Muscle of leg (tissue), 3 donors: ENCODE measurements at regions not wholly inside any gene's neighbourhood (a gene's known extent, or its start where the extent isn't known, plus 50 kb on each side); places are given as distances from the start of the nearest gene placed in this dataset.
"Not testable (repeated sequence)": the region's sequence is repeated elsewhere in the genome, so short reads cannot be mapped to it uniquely, and the experiment has no call there.

Experiments used
- DNase-seq: peaks from one replicate; pipeline ENCODE4 v3.0.0; 2013
- H3K27ac ChIP-seq: one replicate; pipeline ENCODE4 v1.5.1; 2013; ENCODE audit warnings: mild to moderate bottlenecking, low read length, control low read depth
- H3K27me3 ChIP-seq: one replicate; pipeline ENCODE4 v1.6.1; 2013; ENCODE audit warnings: low read length; ENCODE audit not compliant: control insufficient read depth, insufficient read depth
- H3K36me3 ChIP-seq: one replicate; pipeline ENCODE4 v1.6.1; 2013; ENCODE audit warnings: low read length; ENCODE audit not compliant: control insufficient read depth, insufficient read depth
- H3K4me1 ChIP-seq: one replicate; pipeline ENCODE4 v1.6.1; 2013; ENCODE audit warnings: low read length; ENCODE audit not compliant: control insufficient read depth, insufficient read depth
- H3K4me3 ChIP-seq: one replicate; pipeline ENCODE4 v1.5.1; 2013; ENCODE audit warnings: low read length, control low read depth
- H3K9me3 ChIP-seq: replicated peaks from 2 replicates; pipeline ENCODE4 v1.6.1; 2013; ENCODE audit warnings: low read depth, low read length; ENCODE audit not compliant: control insufficient read depth
- WGBS: methylation state at CpG from one replicate; pipeline ENCODE4 v1.1.5; 2013; ENCODE audit warnings: missing lambda C conversion rate; ENCODE audit not compliant: insufficient coverage; 5-methylcytosine and 5-hydroxymethylcytosine counted together

DNA sequence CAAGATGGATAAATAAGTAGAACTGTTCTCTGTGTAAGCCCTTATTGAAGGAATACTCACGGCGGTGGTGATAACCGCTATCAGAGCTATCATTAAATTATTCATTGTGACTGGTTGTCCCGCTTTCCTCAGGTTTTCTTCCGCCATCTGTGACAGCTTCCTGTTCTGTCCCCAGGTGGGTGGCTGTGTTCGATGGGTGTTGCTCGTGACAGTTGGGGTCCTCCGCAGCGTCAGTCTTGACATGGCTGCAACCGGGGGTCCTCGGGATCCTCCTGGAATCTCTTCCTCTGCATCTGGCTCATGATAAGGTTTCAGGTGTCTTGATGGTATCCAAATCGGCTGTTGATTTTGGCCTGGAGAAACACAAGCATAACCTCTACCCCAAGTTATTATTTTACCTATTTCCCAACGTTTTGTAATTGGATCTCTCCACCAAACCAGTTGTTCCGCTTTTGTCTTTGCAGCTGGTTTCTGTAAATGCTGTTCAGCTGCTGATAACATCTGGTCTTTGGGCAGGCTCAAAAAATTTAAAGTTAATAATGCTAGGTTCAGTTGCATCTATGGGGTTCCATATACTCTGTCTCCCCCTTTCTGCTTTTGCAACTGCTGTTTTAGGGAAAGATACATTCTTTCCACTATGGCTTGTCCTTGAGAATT, 58.1 kb upstream of the INSIG1 start:
- not testable (repeated sequence) for H3K27ac ChIP-seq, H3K27me3 ChIP-seq, DNase-seq, H3K4me3 ChIP-seq, H3K9me3 ChIP-seq, H3K36me3 ChIP-seq
- H3K4me1 ChIP-seq = peaks cover 10% of the 10 kb centered on the region
- 55% methylated on average over 4 of the region's 14 CpGs for WGBS

DNA sequence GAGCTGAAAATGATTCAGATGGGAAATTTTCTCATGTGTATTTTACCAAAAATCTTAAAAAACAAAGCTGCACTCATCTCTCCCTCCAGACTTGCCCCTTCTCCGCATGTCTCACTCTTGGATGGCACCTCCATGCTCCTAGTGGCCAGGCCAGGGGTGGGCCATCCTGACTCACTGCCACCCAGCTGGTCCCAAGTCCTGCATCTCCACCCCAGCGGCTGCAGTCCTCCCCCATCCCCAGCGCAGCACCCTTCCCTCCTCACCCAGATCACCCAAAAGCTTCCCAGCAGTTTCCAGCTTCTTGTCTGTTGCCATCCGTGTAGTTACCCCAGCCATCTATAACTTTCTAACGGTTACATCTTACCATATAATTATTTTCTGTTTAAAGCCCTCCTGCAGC, 53.0 kb upstream of the INSIG1 start:
- H3K9me3 ChIP-seq = no peaks in the 10 kb centered on the region
- H3K4me3 ChIP-seq = no peak overlapping the region
- H3K36me3 ChIP-seq = no peaks in the 10 kb centered on the region
- DNase-seq = no peak
- no peak overlapping the region for H3K27ac ChIP-seq
- 96% methylated on average over 5 of the region's 5 CpGs for WGBS
- H3K4me1 ChIP-seq = peaks cover 5% of the 10 kb centered on the region
- H3K27me3 ChIP-seq = no peaks in the 10 kb centered on the region

DNA sequence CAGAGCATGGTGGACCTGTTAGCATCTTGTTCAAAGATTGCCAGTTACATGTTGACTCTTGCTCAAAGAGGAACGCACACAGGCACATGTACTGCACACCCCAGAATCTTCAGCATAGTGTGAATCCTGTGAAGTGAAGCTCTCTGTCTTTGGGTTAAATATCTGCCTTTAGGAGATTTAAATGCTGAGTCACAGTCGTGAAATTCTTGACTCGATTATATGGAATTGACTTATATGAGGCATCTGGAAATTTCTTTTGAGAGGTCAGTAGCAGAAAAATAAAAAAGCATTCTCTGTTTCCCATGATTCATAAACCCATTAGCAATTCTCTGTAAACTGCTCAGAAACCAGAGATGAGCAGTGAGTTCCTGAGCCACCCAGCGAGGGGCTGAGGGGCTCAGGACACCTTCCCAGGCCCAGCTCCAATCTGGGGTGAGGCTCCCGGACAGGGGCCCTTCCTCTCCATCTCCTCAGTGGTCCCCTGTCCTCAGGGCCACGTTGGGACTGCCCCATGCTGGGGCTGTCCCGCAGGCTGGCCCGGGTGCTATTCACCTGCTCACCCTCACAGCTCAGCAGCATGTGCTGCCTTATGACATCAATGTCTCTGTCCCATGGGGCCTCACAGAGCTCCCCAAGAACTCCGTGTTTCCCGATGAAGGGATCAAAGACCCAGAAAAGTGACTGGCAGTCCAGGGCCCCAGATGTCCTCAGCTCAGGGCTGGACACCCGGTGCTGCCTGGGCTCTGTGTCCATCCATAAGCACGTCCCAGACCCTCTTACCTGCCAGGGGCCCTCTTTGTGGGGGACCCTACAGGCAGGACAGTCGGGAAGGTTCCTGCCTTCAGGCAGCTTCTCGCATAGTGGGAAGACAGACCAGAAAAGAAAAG, 50.0 kb upstream of the INSIG1 start:
- Histone ChIP-seq H3K4me3 (no peak overlapping the region), H3K36me3 (no peaks in the 10 kb centered on the region), H3K4me1 (no peaks in the 10 kb centered on the region), H3K27ac (no peak overlapping the region), H3K9me3 (no peaks in the 10 kb centered on the region), H3K27me3 (peaks cover 2% of the 10 kb centered on the region)
- WGBS = 84% methylated on average over 13 of the region's 14 CpGs
- DNase-seq = no peak
